ENCODE measurements at regions not wholly inside any gene's neighbourhood (a gene's known extent, or its start where the extent isn't known, plus 50 kb on each side); places are given as distances from the start of the nearest gene placed in this dataset.

GRCh38 chr13:74646091-74646490, 511.9 kb upstream of the KLF12 start:
- Mint-ChIP-seq H3K27ac (no peak overlapping the region), H3K4me1 (peaks cover 3% of the 10 kb centered on the region; the same call in 1 of the 3 replicates), H3K9me3 (no peaks in the 10 kb centered on the region), H3K4me3 (no peak overlapping the region), H3K27me3 (ENCODE audit: insufficient read depth, low read depth, poor library complexity) (no peaks in the 10 kb centered on the region), H3K36me3 (ENCODE audit: low read depth) (no peaks in the 10 kb centered on the region)
- Histone ChIP-seq H3K9me2 (ENCODE audit: insufficient read depth) (peaks cover 3% of the 10 kb centered on the region; the same call in 1 of the 2 replicates), H2AFZ (peak overlapping the region; percentile 60; the same call in 1 of the 2 replicates), H3F3A (replicated peaks; ENCODE audit: low read depth) (no peaks in the 10 kb centered on the region), H3K27me3 (ENCODE audit: insufficient read depth) (no peaks in the 10 kb centered on the region), H3K27ac (ENCODE audit: low read depth) (peak overlapping the region; percentile 24), H4K20me1 (replicated peaks; ENCODE audit: insufficient read depth) (no peaks in the 10 kb centered on the region), H3K4me2 (peak overlapping the region; percentile 44), H3K4me3 (no peak overlapping the region), H3K36me3 (ENCODE audit: insufficient read depth) (no peaks in the 10 kb centered on the region), H3K4me1 (ENCODE audit: insufficient read depth) (peaks cover 21% of the 10 kb centered on the region), H3K79me2 (replicated peaks; ENCODE audit: insufficient read depth) (no peaks in the 10 kb centered on the region)
- DNase-seq (ENCODE audit: low spot score) (peak; percentile 5), ATAC-seq (no peak)
- TF ChIP-seq EZH2 (IDR thresholded peaks at IDR 0.05; ENCODE audit: low read depth, unreplicated experiment) (no peak), NANOG (IDR thresholded peaks at IDR 0.05; ENCODE audit: borderline replicate concordance) (no peak), POLR2AphosphoS5 (IDR thresholded peaks at IDR 0.05; ENCODE audit: low read depth) (no peak), ZNF114 (CRISPR knock-in tag; IDR thresholded peaks at IDR 0.05) (no peak), ZNF462 (CRISPR knock-in tag; IDR thresholded peaks at IDR 0.05) (no peak), JUNB (IDR thresholded peaks at IDR 0.05; ENCODE audit: unreplicated experiment) (no peak), ZNF331 (CRISPR knock-in tag; IDR thresholded peaks at IDR 0.05; ENCODE audit: low read depth) (no peak), STAT1 (IDR thresholded peaks at IDR 0.05; ENCODE audit: unreplicated experiment) (no peak), EZH2phosphoT487 (IDR thresholded peaks at IDR 0.05; ENCODE audit: unreplicated experiment) (no peak), ETS1 (IDR thresholded peaks at IDR 0.05) (no peak), CTCF (conservative IDR thresholded peaks at IDR 0.05; ENCODE audit: low read depth in 2 of 2) (no peak), CREB1 (CRISPR knock-in tag; IDR thresholded peaks at IDR 0.05; ENCODE audit: low read depth) (no peak), REST (IDR thresholded peaks at IDR 0.05; ENCODE audit: unreplicated experiment) (no peak)
